ENCODE measurements at regions not wholly inside any gene's neighbourhood (a gene's known extent, or its start where the extent isn't known, plus 50 kb on each side); places are given as distances from the start of the nearest gene placed in this dataset.
"Not testable (repeated sequence)": the region's sequence is repeated elsewhere in the genome, so short reads cannot be mapped to it uniquely, and the experiment has no call there.

- no peak for ATAC-seq
Measured at GRCh38 chr14:40345334-40345733, 913.1 kb upstream of the FBXO33 start.

- no peak for ATAC-seq
Measured at GRCh38 chr14:40340708-40341107, 908.5 kb upstream of the FBXO33 start.

GRCh38 chr14:40336846-40337245 is 904.6 kb upstream of the FBXO33 start:
- ATAC-seq: no peak

- not testable (repeated sequence) for ATAC-seq
Measured at GRCh38 chr14:40326519-40326918, 894.3 kb upstream of the FBXO33 start.

GRCh38 chr14:40318211-40318719 is 886.0 kb upstream of the FBXO33 start:
- no peak for ATAC-seq

GRCh38 chr14:40317690-40318089 is 885.5 kb upstream of the FBXO33 start:
- no peak for ATAC-seq

GRCh38 chr14:40312296-40312695 is 880.1 kb upstream of the FBXO33 start:
- ATAC-seq: no peak

- ATAC-seq: no peak
Measured at GRCh38 chr14:40309124-40309523, 876.9 kb upstream of the FBXO33 start.

- no peak for ATAC-seq
Measured at GRCh38 chr14:40308240-40308639, 876.0 kb upstream of the FBXO33 start.

- no peak for ATAC-seq
Measured at GRCh38 chr14:40296821-40297220, 864.6 kb upstream of the FBXO33 start.

- ATAC-seq: no peak
Measured at GRCh38 chr14:40292664-40293063, 860.4 kb upstream of the FBXO33 start.

- no peak for ATAC-seq
Measured at GRCh38 chr14:40282196-40282595, 850.0 kb upstream of the FBXO33 start.

- ATAC-seq: no peak
Measured at GRCh38 chr14:40280652-40281051, 848.4 kb upstream of the FBXO33 start.

GRCh38 chr14:40273417-40273816 is 841.2 kb upstream of the FBXO33 start:
- no peak for ATAC-seq

- ATAC-seq: no peak
Measured at GRCh38 chr14:40271480-40271879, 839.2 kb upstream of the FBXO33 start.

GRCh38 chr14:40269436-40269835 is 837.2 kb upstream of the FBXO33 start:
- ATAC-seq: no peak

- no peak for ATAC-seq
Measured at GRCh38 chr14:40268236-40268635, 836.0 kb upstream of the FBXO33 start.

- ATAC-seq: no peak
Measured at GRCh38 chr14:40265096-40265495, 832.9 kb upstream of the FBXO33 start.

- no peak for ATAC-seq
Measured at GRCh38 chr14:40252817-40253447, 820.7 kb upstream of the FBXO33 start.

GRCh38 chr14:40248671-40249070 is 816.4 kb upstream of the FBXO33 start:
- no peak for ATAC-seq

- ATAC-seq: no peak
Measured at GRCh38 chr14:40240245-40240859, 808.1 kb upstream of the FBXO33 start.

GRCh38 chr14:40232302-40232701 is 800.1 kb upstream of the FBXO33 start:
- ATAC-seq: no peak

GRCh38 chr14:40229676-40230075 is 797.4 kb upstream of the FBXO33 start:
- ATAC-seq: no peak

- ATAC-seq: no peak
Measured at GRCh38 chr14:40222996-40223395, 790.8 kb upstream of the FBXO33 start.

GRCh38 chr14:40221428-40221827 is 789.2 kb upstream of the FBXO33 start:
- ATAC-seq: no peak
